Right lobe of liver (tissue), 6 donors: ENCODE measurements at regions not wholly inside any gene's neighbourhood (a gene's known extent, or its start where the extent isn't known, plus 50 kb on each side); places are given as distances from the start of the nearest gene placed in this dataset.

Source experiments
- ATAC-seq, 4 donors: fragments of 200-7000 bp; cut with Tn5 transposase; one replicate each; pipeline ENCODE4 v1.9.1; 2020; ENCODE audit warnings: mild to moderate bottlenecking in 4 of 4, moderate library complexity in 4 of 4
- DNase-seq, 3 donors: peaks; one replicate each; pipeline ENCODE4 v3.0.0-alpha.2; 2020
- H3K27ac ChIP-seq, 3 donors: fragments of 200-600 bp; one replicate each; pipeline ENCODE4 v1.8.0; 2022
- H3K27me3 ChIP-seq, 2 donors: fragments of 200-600 bp; one replicate each; pipeline ENCODE4 v1.8.0; 2022
- H3K36me3 ChIP-seq, 4 donors: fragments of 200-600 bp; sonication (generic) in 1 of 4; one replicate each; pipeline versions ENCODE4 v1.5.1 to v1.8.0; 2017 to 2022; ENCODE audit warnings: control low read depth in 1 of 4
- H3K4me1 ChIP-seq, 4 donors: fragments of 200-600 bp; sonication (generic) in 1 of 4; one replicate each; pipeline versions ENCODE4 v1.5.1 to v1.8.0; 2017 to 2022; ENCODE audit warnings: control low read depth in 1 of 4
- H3K4me3 ChIP-seq, 3 donors: fragments of 200-600 bp; one replicate each; pipeline ENCODE4 v1.8.0; 2022
- H3K9me3 ChIP-seq, 4 donors: fragments of 200-600 bp; sonication (generic) in 1 of 4; one replicate each; pipeline versions ENCODE4 v1.5.1 to v1.8.0; 2017 to 2022; ENCODE audit warnings: control low read depth in 1 of 4
- POLR2A ChIP-seq: fragments of 450-650 bp; IDR thresholded peaks from one replicate; pipeline ENCODE4 v1.6.1; 2017; ENCODE audit warnings: antibody characterized with exemption, mild to moderate bottlenecking
- WGBS: methylation state at CpG from one replicate; pipeline ENCODE4 v1.1.6; 2018; ENCODE audit warnings: low coverage, low lambda C conversion rate; ENCODE audit not compliant: insufficient coverage; ENCODE audit errors: missing lambda C conversion rate; 5-methylcytosine and 5-hydroxymethylcytosine counted together
- intact Hi-C, 2 donors: fragments of 100-400 bp; cut with DNase I; formaldehyde crosslinking; loops; one replicate each; pipeline versions ENCODE4 v1.11.2 to v1.14.1; 2022
- TF ChIP-seq, protein P1 (sequence below), 4 donors: fragments of 200-600 bp in 3 of 4; fragments of 450-650 bp in 1 of 4; IDR thresholded peaks; one replicate each; pipeline versions ENCODE4 v1.5.1 to v1.8.0; 2016 to 2022; ENCODE audit warnings: antibody characterized with exemption in 4 of 4, mild to moderate bottlenecking in 2 of 4
- donor health status: DM: no; HTN: yes; CAD: no.
- donor health status: DM: no; HTN: no; CAD: no.
- donor health status: DM: no; HTN: no; CAD: no.
- donor health status: DM: no; HTN: yes; CAD: no.
- donor health status: DM: no; HTN: yes; CAD: no.

DNA sequence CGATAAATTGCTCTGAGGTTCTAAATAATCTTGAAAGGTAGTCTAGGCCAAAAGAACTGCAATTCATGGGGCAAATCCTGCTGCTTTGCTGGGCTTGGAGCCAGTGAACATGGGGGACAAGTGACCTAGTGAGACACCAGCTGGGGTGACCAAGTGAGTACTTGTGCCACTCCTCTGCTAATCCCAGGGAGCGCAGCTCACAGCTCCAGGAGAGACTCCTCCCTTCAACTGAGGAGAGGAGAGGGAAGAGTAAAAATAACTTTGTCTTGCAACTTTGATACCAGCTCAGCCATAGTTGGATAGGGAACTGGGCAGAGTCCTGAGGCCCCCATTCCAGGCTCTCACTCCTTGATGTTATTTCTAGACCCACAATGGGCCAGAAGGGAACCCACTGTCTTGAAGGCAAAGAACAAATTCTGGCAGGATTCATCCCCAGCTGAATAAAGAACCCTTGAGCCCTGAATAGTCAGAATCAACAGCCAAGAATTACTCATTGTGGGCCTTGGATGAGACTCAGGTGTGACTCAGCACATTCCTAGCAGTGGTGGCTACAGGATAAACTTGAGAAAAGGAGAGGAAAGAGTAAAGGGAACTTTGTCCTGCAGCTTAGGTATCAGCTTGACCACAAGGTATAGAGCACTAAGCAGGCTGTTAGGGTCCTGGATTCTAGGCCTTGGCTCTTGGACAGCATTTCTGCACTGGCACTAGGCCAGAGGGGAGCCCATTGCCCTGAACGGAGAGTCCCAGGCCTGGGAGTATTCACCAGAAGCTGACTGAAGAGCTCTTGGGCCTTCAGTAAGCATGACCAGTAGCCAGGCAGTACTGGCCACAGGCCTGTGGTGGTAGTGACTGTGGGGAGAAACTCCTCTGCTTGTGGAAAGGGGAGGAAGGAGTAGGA is 288.3 kb upstream of the CDH18 start:
- DNase-seq (no peak), ATAC-seq (no peak)
- Histone ChIP-seq H3K4me1 (no peaks in the 10 kb centered on the region), H3K27me3 (no peaks in the 10 kb centered on the region), H3K27ac (no peak overlapping the region), H3K4me3 (no peak overlapping the region), H3K36me3 (no peaks in the 10 kb centered on the region), H3K9me3 (no peaks in the 10 kb centered on the region)
- intact Hi-C loops, result no loop called here
- TF ChIP-seq, protein P1, sequence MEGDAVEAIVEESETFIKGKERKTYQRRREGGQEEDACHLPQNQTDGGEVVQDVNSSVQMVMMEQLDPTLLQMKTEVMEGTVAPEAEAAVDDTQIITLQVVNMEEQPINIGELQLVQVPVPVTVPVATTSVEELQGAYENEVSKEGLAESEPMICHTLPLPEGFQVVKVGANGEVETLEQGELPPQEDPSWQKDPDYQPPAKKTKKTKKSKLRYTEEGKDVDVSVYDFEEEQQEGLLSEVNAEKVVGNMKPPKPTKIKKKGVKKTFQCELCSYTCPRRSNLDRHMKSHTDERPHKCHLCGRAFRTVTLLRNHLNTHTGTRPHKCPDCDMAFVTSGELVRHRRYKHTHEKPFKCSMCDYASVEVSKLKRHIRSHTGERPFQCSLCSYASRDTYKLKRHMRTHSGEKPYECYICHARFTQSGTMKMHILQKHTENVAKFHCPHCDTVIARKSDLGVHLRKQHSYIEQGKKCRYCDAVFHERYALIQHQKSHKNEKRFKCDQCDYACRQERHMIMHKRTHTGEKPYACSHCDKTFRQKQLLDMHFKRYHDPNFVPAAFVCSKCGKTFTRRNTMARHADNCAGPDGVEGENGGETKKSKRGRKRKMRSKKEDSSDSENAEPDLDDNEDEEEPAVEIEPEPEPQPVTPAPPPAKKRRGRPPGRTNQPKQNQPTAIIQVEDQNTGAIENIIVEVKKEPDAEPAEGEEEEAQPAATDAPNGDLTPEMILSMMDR (IDR thresholded peaks at IDR 0.05), result no peak
- TF ChIP-seq POLR2A, result no peak
- 50% methylated on average over 1 of the region's 3 CpGs for WGBS

DNA sequence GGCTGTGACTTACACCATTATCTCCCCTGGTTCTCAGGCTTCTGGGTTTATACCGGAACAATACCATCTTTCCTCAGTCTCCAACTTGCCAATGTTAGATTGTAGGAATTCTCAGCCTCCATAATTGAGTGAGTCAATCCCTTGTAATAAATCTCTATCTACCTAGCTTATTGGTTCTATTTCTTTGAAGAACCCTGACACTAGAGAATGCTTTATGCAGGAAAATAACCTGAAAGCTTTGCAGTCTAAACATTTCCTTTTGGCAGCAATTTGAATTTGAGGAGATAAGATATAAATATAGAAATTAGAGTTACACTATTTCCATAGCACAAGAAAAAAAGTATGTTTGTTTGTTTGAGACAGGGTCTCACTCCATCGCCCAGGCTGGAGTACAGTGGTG is 278.1 kb upstream of the CDH18 start:
- H3K27ac ChIP-seq, result no peak overlapping the region
- DNase-seq (no peak), ATAC-seq (no peak)
- no peaks in the 10 kb centered on the region for H3K27me3 ChIP-seq
- no peak overlapping the region for H3K4me3 ChIP-seq
- TF ChIP-seq, protein P1 (IDR thresholded peaks at IDR 0.05), result no peak
- no peak for TF ChIP-seq POLR2A
- no peaks in the 10 kb centered on the region for H3K36me3 ChIP-seq
- no peaks in the 10 kb centered on the region for H3K9me3 ChIP-seq
- intact Hi-C loops, result no loop called here
- WGBS, result 46% methylated on average over 2 of the region's 2 CpGs
- H3K4me1 ChIP-seq, result no peaks in the 10 kb centered on the region

DNA sequence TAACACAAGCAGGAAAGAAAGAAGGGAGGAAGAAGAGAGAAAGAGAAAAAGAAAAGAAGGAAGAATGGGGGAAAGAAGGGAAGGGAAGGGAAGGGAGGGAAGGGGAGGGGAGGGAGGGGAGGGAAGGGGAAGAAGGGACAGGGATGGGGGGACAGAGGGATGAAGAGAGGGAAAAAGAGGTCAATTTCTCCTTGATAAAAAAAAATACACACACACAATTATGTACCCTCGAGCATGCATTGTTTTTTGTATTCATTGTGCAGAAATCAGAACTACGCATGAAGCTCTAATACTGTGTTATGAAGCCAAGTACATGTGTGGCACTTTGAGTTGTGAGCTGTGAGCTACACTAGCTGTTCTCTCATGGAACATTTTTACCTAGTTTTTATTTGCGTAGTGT is 274.9 kb upstream of the CDH18 start:
- 61% methylated on average over 3 of the region's 3 CpGs for WGBS

DNA sequence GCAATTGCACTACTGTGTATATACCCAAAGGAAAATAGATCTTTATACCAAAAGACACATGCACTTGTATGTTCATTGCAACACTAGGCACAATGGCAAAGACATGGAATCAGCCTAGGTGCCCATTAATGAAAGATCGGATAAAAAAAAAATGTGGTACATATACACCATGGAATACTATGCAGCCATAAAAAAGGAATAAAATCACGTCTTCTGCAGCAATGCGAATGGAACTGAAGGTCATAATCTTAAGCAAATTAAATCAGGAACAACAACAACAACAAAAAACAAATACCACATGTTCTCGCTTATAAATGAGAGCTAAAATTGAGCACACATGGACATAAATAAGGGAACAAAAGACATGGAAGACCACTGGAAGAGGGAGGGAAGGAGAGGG is 266.7 kb upstream of the CDH18 start:
- WGBS, result 70% methylated on average over 4 of the region's 4 CpGs
- Histone ChIP-seq H3K9me3 (no peaks in the 10 kb centered on the region), H3K4me3 (no peak overlapping the region), H3K4me1 (no peaks in the 10 kb centered on the region), H3K27ac (no peak overlapping the region), H3K27me3 (no peaks in the 10 kb centered on the region), H3K36me3 (no peaks in the 10 kb centered on the region)
- ATAC-seq (no peak), DNase-seq (no peak)
- intact Hi-C loops, result no loop called here
- TF ChIP-seq, protein P1 (IDR thresholded peaks at IDR 0.05), result no peak
- TF ChIP-seq POLR2A, result no peak

More for the DNA sequence above, 274.9 kb upstream of the CDH18 start:
- intact Hi-C loops, result no loop called here
- H3K9me3 ChIP-seq, result no peaks in the 10 kb centered on the region
- H3K4me3 ChIP-seq, result no peak overlapping the region
- no peaks in the 10 kb centered on the region for H3K27me3 ChIP-seq
- H3K4me1 ChIP-seq, result no peaks in the 10 kb centered on the region
- TF ChIP-seq, protein P1 (IDR thresholded peaks at IDR 0.05), result no peak
- TF ChIP-seq POLR2A, result no peak
- H3K36me3 ChIP-seq, result no peaks in the 10 kb centered on the region
- DNase-seq (no peak), ATAC-seq (no peak)
- H3K27ac ChIP-seq, result no peak overlapping the region
